Fibroblast of gingiva (primary cell): ENCODE measurements at regions not wholly inside any gene's neighbourhood (a gene's known extent, or its start where the extent isn't known, plus 50 kb on each side); places are given as distances from the start of the nearest gene placed in this dataset.
"Not testable (repeated sequence)": the region's sequence is repeated elsewhere in the genome, so short reads cannot be mapped to it uniquely, and the experiment has no call there.

Source experiments
- DNase-seq: peaks from one replicate; pipeline ENCODE4 v3.0.0-alpha.2; 2011; ENCODE audit warnings: low read depth

GRCh38 chr5:124619121-124619520 is 127.3 kb downstream of the ZNF608 start:
- DNase-seq = no peak

GRCh38 chr5:124617787-124618186 is 128.7 kb downstream of the ZNF608 start:
- DNase-seq = no peak

- peak; percentile 14 for DNase-seq
These were observed 131.5 kb downstream of the ZNF608 start for GRCh38 chr5:124614836-124615385.

DNA sequence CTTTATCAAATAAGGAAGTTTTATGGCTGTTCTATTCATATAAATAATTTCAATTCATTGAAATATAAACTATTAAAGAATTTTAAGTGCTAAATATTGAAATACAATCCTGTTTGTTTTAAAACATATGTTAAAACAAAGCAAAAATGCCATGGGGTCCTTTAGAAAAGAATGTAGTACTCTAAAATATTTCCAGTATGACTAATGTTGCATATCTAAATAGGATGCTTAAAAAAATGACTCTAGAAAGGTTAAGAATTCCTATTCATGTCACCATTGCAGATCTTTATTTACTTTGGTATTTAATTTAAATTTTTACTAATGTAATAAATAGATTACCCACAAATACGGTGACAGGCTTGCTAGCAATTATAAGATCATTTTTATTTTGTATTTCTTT is 132.3 kb downstream of the ZNF608 start:
- DNase-seq = no peak

GRCh38 chr5:124613273-124613953 is 133.0 kb downstream of the ZNF608 start:
- no peak for DNase-seq

DNA sequence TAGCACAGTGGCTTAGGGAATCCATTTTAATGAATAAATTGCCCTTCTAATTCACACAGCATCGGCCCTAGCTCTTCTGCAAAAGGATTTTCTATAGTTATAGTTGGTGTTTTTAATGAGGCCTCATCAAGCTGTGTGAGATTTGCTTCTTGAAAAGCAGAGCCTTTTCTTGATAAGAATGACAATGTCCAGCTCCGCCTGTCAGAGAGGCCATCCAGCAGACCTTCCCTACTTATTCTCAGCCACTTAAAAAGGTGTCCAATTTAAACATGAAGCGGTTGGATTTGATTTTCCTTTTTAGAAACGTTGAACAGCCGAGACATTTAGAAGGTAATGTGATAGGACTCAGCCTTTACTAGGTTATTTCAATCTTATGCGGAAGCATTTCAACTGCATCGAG is 134.4 kb downstream of the ZNF608 start:
- DNase-seq = no peak

- DNase-seq = not testable (repeated sequence)
These were observed 135.2 kb downstream of the ZNF608 start for GRCh38 chr5:124611262-124611661.

DNA sequence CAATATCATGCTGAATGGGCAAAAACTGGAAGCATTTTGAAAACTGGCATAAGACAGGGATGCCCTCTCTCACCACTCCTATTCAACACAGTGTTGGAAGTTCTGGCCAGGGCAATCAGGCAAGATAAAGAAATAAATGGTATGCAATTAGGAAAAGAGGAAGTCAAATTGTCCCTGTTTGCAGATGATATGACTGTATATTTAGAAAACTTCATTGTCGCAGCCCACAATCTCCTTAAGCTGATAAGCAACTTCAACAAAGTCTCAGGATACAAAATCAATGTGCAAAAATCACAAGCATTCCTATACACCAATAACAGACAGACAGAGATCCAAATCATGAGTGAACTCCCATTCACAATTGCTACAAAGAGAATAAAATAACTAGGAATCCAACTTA is 136.8 kb downstream of the ZNF608 start:
- not testable (repeated sequence) for DNase-seq

DNA sequence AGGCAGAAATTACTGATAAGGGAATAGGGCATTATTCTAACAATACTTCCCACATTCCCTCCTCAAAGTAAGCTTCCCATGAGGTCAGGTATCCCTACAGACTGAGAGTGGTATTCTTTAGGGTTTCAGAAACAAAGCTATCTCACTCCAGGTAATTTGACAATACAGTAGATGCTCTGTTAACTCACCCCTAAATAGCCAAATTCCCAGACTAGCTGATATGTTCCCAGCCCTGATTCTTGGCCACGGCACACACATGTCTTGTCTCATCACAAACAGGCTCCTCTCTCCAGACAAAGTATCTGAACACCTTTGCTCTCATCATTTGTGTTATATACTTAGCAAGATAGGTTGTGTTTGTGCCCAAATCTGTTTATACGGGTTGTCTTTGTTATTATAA is 139.9 kb downstream of the ZNF608 start:
- DNase-seq = no peak

DNA sequence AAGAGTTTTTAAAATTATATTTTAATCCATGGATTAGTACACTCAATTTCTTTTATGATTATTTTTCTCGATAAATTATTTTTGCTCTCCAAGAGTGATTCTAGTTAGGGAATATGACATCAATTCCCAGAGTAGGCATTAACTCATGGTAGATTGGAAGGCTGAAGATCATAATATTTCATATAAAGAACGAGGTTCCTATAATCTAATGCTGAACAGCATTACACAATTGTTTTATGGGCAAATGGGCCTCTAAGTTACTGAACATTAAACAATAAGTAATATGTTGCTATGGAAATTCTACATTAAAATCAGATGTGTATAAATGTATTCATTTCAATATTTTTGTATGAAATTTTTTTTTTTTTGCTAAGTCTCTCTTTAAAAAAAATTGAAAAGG is 140.3 kb downstream of the ZNF608 start:
- no peak for DNase-seq

DNA sequence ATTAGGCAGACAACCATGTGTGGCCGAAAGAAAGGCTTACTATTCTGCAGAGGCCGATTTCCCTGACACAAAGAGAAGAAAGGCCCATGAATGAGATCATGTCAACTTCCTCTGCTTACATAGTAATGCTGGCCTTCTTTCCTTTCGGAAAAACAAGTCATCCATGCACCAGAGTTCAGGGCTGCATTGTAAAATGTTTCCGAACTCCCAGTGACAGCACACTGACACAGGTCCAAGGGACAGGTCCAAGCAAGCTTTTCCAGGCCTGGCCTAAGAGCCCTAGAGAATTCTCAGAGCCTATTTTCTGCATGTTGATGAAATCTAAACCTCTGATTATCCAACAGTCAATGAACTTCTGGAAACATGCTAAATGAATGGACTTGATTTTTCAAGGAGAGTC is 140.9 kb downstream of the ZNF608 start:
- DNase-seq = peak; percentile 40

DNA sequence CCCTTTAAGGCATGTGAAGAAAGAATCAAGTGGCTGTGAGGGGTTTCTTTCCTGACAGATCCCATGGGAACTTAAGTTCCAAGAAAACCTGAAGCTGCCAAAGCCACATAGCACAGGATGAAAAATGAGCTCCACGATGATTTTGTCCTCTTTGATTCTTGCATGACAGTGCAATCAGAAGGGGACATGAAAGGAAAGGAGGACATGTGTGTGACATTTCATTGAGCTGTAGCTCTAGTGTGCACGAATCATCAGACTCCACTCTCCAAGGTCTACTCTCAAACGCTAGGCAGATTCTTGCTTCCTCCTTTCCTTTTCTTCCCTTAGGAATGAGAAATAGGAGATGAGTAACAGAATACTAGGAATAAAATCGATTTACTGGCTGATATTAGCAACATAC is 142.0 kb downstream of the ZNF608 start:
- DNase-seq = no peak

GRCh38 chr5:124602925-124603650 is 143.4 kb downstream of the ZNF608 start:
- no peak for DNase-seq

DNA sequence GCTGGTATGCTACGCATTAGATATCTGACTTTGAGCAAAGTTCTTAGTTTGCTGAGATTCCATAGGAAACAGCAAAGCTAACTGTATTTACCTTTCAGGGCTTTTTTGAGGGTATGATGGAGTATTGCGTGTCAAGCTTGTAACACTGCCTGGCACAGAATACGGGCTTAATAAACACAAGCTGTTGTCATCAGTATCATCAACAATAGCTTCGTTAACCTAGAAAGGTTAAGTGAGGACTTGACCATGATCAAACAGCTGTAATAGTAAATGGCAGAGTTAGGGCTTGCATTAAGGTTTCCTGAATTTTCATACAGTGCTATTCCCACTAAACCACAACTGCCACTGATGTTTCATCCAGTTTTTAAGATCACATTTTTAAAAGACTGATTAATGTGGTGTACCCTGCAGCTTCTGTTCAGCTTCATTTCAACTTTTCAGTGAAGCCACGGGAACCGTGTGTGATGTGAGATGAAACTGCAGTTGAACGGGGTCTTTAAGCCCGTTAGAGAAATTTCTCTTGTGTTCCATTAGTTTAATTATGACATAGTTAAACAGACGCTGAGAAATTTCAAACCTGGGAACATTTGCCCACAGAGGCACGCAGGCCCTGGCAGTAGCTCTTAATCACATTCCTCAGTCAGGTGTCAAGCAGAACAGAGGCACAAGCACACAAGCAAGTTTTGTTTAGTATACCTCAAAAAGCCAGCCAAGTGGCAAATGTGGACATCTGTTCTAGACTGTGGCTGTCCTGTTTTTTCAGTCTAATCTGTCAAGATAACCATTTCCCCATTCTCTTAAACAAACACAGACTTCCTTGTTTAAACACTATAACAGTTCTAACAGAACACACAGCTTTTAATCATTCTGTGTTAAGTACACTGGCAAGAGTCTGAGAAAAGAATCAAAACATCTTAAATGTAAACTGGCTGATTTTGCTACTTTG is 147.1 kb downstream of the ZNF608 start:
- DNase-seq = peak; percentile 56

GRCh38 chr5:124596595-124597421 is 149.6 kb downstream of the ZNF608 start:
- peak; percentile 67 for DNase-seq

GRCh38 chr5:124593952-124594351 is 152.5 kb downstream of the ZNF608 start:
- no peak for DNase-seq

- DNase-seq = no peak
These were observed 153.5 kb downstream of the ZNF608 start for GRCh38 chr5:124592891-124593290.

GRCh38 chr5:124591583-124591982 is 154.9 kb downstream of the ZNF608 start:
- no peak for DNase-seq

DNA sequence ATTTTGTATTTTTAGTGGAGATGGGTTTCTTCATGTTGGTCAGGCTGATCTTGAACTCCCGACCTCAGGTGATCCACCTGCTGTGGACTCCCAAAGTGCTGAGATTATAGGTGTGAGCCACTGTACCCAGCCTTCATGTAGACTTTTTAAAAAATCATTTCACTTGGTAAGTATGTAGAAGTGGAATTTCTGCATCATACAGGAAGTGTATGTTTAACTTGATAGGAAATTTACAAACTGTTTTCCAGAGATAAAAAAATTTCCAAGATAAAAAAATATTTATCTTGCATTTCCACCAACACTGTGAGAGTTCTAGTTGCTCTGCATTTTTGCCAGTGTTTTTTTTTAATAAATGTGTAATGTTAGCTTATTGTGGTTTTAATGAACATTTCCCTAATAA is 155.8 kb downstream of the ZNF608 start:
- no peak for DNase-seq

DNA sequence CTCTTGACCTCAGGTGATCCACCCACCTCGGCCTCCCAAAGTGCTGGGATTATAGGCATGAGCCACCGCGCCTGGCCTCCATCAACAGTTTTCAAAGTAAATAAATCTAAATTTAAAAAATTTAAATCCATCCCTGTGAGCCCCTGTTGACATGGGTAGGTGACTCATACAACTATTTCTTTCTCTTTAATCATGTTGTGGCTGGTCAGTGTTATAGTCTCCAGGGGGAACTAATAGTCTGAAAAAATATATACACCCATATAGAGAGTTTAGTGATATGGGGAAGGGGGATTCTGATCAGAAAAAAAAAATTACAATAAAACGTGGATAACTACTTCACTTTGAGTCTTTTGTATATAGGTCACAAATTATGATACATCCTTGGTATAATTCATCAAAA is 159.2 kb downstream of the ZNF608 start:
- DNase-seq = no peak

GRCh38 chr5:124584991-124585715 is 161.3 kb downstream of the ZNF608 start:
- no peak for DNase-seq
